Inflammatory macrophage (primary cell): ENCODE measurements at regions not wholly inside any gene's neighbourhood (a gene's known extent, or its start where the extent isn't known, plus 50 kb on each side); places are given as distances from the start of the nearest gene placed in this dataset.

ENCODE experiments used
- DNase-seq, 2 donors: peaks; one replicate each; pipeline ENCODE4 v3.0.0-alpha.2; 2020 to 2022

- DNase-seq, result peak; percentile 35 to 46
Observed at GRCh38 chr3:15151166-15151565, 52.2 kb upstream of the RBSN start.

GRCh38 chr3:15152184-15152583 lies 53.2 kb upstream of the RBSN start:
- no peak for DNase-seq

- no peak for DNase-seq
Observed at GRCh38 chr3:15153103-15153502, 52.9 kb upstream of the CAPN7 start.

- DNase-seq, result no peak
Observed at GRCh38 chr3:15154326-15154725, 51.7 kb upstream of the CAPN7 start.

- no peak for DNase-seq
Observed at GRCh38 chr3:15155840-15156360, 50.1 kb upstream of the CAPN7 start.
